HG02970 (cell line): ENCODE measurements at regions not wholly inside any gene's neighbourhood (a gene's known extent, or its start where the extent isn't known, plus 50 kb on each side); places are given as distances from the start of the nearest gene placed in this dataset.

Source experiments
- ATAC-seq: cut with Tn5 transposase; IDR thresholded peaks from one replicate; pipeline ENCODE4 v1.9.1; 2021; ENCODE audit warnings: mild to moderate bottlenecking, moderate library complexity, moderate number of reproducible peaks; ENCODE audit not compliant: unreplicated experiment, low FRiP score

- ATAC-seq: no peak
These were observed 550.2 kb downstream of the USP25 start for GRCh38 chr21:16279731-16280581.

- ATAC-seq: no peak
These were observed 550.9 kb downstream of the USP25 start for GRCh38 chr21:16280686-16281091.

GRCh38 chr21:16283516-16283915, 553.7 kb downstream of the USP25 start:
- ATAC-seq: no peak

DNA sequence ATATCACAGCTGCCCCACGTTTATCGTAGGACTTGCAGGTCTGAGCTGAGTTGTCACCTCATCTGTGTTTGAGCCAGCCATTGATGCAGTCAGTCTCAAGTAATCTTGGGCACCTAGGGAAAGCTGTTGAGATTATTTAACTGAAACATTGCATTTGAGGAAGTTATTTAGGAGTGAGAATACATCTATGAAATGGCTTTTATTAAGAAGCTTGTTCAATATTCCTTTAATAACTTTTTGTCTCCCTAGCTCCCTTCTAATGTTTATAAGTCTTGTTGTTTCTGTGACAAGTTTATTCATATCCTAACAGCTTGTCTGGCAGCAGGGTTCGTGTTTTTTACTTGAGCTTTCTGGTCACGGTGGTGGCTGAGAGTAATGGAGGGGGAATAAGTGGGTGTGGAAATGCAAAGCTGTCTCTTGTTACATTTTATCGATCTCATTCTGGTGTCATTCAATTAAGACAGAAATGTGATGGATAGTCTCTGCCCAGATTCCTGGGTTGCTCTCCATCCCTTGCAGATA, 555.9 kb downstream of the USP25 start:
- ATAC-seq: no peak

DNA sequence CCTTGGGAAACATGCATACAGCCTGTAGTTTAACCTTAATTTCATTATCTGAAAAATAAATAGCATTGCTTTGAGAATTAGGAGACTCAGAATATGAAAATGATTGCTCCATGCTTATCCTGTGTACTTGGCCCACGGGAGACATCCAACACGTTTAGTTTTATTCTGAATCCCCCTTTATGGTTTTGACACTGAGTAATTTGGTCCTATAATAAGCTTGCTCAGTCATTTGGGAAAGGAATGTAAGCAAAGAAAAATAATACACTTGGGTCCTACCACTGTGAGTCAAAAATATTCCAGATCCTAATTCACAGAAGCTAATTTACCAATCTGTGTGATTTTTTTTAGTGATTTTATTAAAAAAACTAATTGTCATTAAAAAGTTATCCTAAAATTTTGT, 557.3 kb downstream of the USP25 start:
- ATAC-seq: no peak

GRCh38 chr21:16291296-16291695, 561.5 kb downstream of the USP25 start:
- no peak for ATAC-seq

- no peak for ATAC-seq
These were observed 564.3 kb downstream of the USP25 start for GRCh38 chr21:16294128-16294527.

DNA sequence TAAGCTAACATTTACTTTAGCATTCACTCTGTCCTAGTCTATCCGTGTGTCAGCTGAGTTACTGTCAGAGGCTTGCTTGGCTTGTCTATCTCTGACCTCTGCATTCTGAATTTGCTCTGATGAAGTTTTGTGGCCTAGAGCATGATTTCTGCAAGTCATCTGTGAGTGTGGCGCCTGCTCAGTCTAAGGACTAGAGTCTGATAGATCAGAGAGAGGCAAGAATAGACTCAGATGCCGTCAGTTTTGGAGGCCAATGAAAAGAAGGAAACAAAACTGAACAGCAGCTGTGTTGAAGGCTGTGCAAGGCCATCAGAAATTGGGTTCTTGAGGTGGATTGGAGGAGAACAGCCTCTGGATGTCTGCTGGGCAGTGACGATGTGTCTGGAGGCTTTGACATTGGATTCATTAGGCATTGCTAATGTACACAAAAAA, 573.1 kb downstream of the USP25 start:
- no peak for ATAC-seq

- ATAC-seq: no peak
These were observed 574.7 kb downstream of the USP25 start for GRCh38 chr21:16304174-16305095.

GRCh38 chr21:16305686-16306085, 575.9 kb downstream of the USP25 start:
- no peak for ATAC-seq

DNA sequence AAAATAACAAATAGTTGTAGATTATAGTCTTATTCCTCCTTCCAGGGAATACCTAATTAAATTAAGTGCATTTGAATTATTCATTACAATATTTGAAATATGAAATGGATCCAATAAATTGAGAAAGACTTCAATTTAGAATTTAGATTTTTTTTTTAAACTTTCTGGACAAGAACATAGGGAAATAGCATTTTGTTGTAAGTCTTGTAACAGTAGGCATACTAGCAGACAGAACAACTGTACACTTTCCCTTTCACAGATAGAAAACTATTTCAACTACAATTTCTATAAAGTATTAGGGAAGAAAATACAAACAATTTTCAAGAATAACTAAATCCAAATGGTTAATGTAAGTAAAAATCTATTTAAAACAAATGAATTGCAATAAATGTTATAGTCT, 577.5 kb downstream of the USP25 start:
- no peak for ATAC-seq

GRCh38 chr21:16308269-16308668, 578.5 kb downstream of the USP25 start:
- ATAC-seq: no peak

DNA sequence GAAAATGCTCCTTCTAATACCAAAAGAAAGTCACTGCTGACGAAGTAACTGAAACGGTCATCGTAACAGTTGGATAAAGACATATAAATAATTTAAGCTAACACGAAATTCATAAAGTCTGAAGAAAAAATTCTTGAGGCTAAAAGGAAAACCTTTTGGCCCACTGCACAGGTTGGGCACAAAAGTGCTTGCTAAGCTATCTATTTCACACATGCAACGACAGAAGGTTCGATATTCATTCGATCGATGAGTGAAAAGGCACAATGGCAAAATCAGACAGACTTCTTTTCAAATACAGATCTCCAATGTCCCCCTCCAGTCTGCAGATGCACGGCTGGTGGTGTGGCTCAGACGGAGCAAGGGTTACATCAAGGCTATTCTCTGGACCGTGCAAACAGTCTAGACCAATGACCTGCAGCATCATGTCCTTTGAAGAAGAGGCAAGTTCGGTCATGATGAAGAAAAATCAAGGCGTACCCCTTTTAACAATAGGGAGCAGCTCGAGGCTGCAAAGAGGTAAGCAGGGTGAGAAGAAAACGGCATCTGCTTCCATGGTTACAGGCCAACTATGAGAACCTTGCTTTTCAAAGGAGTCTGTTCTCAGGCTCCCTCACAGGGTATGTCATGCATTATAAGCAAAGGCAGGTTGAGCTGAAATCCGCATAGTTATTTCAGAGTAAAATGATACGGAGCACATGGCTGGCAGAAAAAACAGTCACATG, 579.6 kb downstream of the USP25 start:
- no peak for ATAC-seq

DNA sequence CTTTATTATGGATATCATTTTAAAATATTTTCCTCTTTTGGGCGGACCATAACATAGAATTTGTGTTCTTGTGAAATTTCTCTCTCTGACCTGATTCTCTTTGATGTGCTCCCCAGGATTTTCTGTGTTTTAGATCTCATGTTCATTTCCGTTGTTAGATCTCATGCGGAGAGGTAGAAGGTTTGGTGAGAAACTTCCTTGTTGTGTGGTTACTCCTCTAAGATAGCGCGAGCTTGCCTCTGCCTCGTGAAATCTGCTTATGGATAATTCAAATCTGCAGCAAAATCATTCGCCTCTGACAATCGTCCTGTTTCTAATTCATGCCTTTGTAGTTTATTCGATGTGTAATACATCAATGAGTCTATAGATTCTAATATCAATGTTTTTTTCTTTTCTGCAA, 580.4 kb downstream of the USP25 start:
- ATAC-seq: no peak

DNA sequence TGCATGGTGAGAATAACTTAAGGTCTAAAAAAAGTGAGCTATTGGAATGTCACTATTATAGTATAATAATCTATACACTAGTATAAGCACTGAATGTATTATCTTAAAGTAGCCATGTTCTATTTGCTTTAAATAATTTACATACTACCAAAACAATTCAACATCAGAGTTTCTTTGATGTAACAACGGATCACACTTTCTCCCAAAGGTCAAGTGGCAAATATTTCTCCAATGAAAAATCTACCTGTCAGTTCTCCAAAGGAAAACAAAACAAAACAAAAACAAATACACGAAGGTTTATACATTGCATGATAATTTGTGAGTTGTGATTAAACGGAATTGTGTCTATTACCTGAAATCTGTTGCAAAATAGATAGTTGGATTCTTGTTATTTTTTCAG, 581.4 kb downstream of the USP25 start:
- no peak for ATAC-seq

DNA sequence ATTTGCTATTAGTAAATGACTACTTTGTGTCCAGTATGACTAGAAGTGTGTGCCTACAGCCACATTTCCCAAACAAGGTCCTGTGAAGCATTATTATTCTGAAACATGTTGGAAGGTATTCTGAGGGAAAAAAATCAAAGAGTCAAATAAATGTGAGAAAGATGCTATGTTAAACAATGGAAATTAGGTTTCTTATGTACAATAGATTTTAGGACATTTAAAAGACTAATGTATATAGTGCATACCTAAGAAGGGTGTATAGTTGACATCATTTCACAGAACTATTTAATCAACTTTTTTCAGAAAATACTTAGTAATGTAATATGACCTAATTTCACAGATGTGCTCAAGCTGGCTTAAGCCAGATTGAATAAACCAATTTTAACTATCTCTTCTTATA, 582.5 kb downstream of the USP25 start:
- ATAC-seq: no peak

DNA sequence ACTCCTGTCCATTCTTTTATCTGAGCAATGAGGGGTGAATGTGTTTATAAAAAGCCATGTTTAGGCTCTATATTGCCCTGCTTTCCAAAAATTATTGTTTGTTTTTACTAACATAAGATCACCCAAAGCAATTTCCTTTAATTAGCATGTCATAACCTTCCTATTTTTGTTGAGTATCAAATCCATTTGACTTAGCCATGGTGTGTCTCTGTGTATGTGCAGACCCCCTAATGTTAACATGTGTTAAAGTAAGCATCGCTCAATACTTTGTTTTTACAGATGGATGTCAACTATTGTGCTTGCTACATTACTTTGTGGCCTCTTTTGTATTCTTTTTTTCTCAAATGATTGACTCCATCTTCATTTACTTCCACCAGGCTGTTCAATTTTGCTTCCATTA, 585.4 kb downstream of the USP25 start:
- no peak for ATAC-seq

GRCh38 chr21:16318651-16319300, 589.0 kb downstream of the USP25 start:
- no peak for ATAC-seq

GRCh38 chr21:16320110-16320509, 590.3 kb downstream of the USP25 start:
- no peak for ATAC-seq

GRCh38 chr21:16322454-16322853, 592.7 kb downstream of the USP25 start:
- no peak for ATAC-seq
